Activated CD8-positive, alpha-beta memory T cell treated with anti-CD3 and anti-CD28 coated beads for 36 hours (primary cell): ENCODE measurements at regions not wholly inside any gene's neighbourhood (a gene's known extent, or its start where the extent isn't known, plus 50 kb on each side); places are given as distances from the start of the nearest gene placed in this dataset.
"Not testable (repeated sequence)": the region's sequence is repeated elsewhere in the genome, so short reads cannot be mapped to it uniquely, and the experiment has no call there.

Source experiments
- CTCF ChIA-PET: fragments of 350-600 bp; sonication (Branson Sonifier 250); formaldehyde crosslinking; loops from one replicate; lab custom pipeline; 2021; ENCODE audit warnings: antibody characterized with exemption; lab: Charles Lee
- POLR2A ChIA-PET: fragments of 350-600 bp; sonication (Branson Sonifier 250); formaldehyde crosslinking; loops from one replicate; lab custom pipeline; 2021; ENCODE audit warnings: antibody characterized with exemption; lab: Charles Lee

- ChIA-PET POLR2A (no interaction called here), CTCF (interaction anchor here (0.6 to 2.6 kb wide), 8 partner anchors 19 to 612 kb away, joined by 3 to 10 read pairs (median 4); no protein-coding TSS in a partner anchor)
Measured at GRCh38 chr14:106564058-106564643, 1037.8 kb downstream of the TMEM121 start.

- ChIA-PET POLR2A (no interaction called here), CTCF (interaction anchor here (1.4 kb wide), 1 partner anchor 8 kb away, joined by 3 read pairs; no protein-coding TSS in a partner anchor)
Measured at GRCh38 chr14:106578481-106578880, 1052.1 kb downstream of the TMEM121 start.

- CTCF ChIA-PET = no interaction called here
- POLR2A ChIA-PET = no interaction called here
Measured at GRCh38 chr14:106579084-106579483, 1052.7 kb downstream of the TMEM121 start.

- CTCF ChIA-PET = interaction anchor here (0.5 to 1.3 kb wide), 4 partner anchors 16 to 168 kb away, joined by 3 to 6 read pairs (median 4); no protein-coding TSS in a partner anchor
- POLR2A ChIA-PET = no interaction called here
Measured at GRCh38 chr14:106585692-106586091, 1059.3 kb downstream of the TMEM121 start.

GRCh38 chr14:106586098-106586704 is 1059.8 kb downstream of the TMEM121 start:
- CTCF ChIA-PET = interaction anchor here (0.7 to 1.3 kb wide), 4 partner anchors 8 to 169 kb away, joined by 3 to 4 read pairs (median 3); no protein-coding TSS in a partner anchor
- POLR2A ChIA-PET = no interaction called here

GRCh38 chr14:106591539-106591938 is 1065.2 kb downstream of the TMEM121 start:
- CTCF ChIA-PET, POLR2A ChIA-PET: not testable (repeated sequence)

GRCh38 chr14:106592115-106592852 is 1065.9 kb downstream of the TMEM121 start:
- POLR2A ChIA-PET = not testable (repeated sequence)
- CTCF ChIA-PET = interaction anchor here (1.4 kb wide), 1 partner anchor 14 kb away, joined by 4 read pairs; no protein-coding TSS in a partner anchor

- ChIA-PET CTCF (interaction anchor here (1.4 kb wide), 1 partner anchor 19 kb away, joined by 7 read pairs; no protein-coding TSS in a partner anchor), POLR2A (no interaction called here)
Measured at GRCh38 chr14:106599209-106599608, 1072.8 kb downstream of the TMEM121 start.

- CTCF ChIA-PET = interaction anchor here (0.7 to 3.3 kb wide), 5 partner anchors 8 to 31 kb away, joined by 3 to 18 read pairs (median 3); no protein-coding TSS in a partner anchor
Measured at GRCh38 chr14:106605548-106606448, 1079.4 kb downstream of the TMEM121 start.

GRCh38 chr14:106606936-106607335 is 1080.6 kb downstream of the TMEM121 start:
- CTCF ChIA-PET = interaction anchor here (1.3 to 3.3 kb wide), 2 partner anchors 11 to 14 kb away, joined by 4 to 18 read pairs; no protein-coding TSS in a partner anchor
- POLR2A ChIA-PET = no interaction called here

More at GRCh38 chr14:106605548-106606448, 1079.4 kb downstream of the TMEM121 start:
- POLR2A ChIA-PET = no interaction called here

- ChIA-PET CTCF (interaction anchor here (2.0 kb wide), 1 partner anchor 8 kb away, joined by 6 read pairs; no protein-coding TSS in a partner anchor), POLR2A (no interaction called here)
Measured at GRCh38 chr14:106610691-106611090, 1084.3 kb downstream of the TMEM121 start.

- ChIA-PET POLR2A (no interaction called here), CTCF (interaction anchor here (1.6 kb wide), 1 partner anchor 53 kb away, joined by 3 read pairs; no protein-coding TSS in a partner anchor)
Measured at GRCh38 chr14:106613256-106613655, 1086.9 kb downstream of the TMEM121 start.

GRCh38 chr14:106618471-106618951 is 1092.1 kb downstream of the TMEM121 start:
- CTCF ChIA-PET = interaction anchor here (0.6 to 1.8 kb wide), 16 partner anchors 8 to 202 kb away, joined by 3 to 18 read pairs (median 4); no protein-coding TSS in a partner anchor
- POLR2A ChIA-PET = not testable (repeated sequence)

GRCh38 chr14:106619606-106620005 is 1093.2 kb downstream of the TMEM121 start:
- ChIA-PET POLR2A (no interaction called here), CTCF (interaction anchor here (1.0 kb wide), 1 partner anchor 29 kb away, joined by 3 read pairs; no protein-coding TSS in a partner anchor)

GRCh38 chr14:106620368-106620767 is 1094.0 kb downstream of the TMEM121 start:
- ChIA-PET POLR2A (no interaction called here), CTCF (interaction anchor here (1.0 kb wide), 2 partner anchors 28 to 43 kb away, joined by 3 read pairs; no protein-coding TSS in a partner anchor)

- CTCF ChIA-PET = no interaction called here
- POLR2A ChIA-PET = no interaction called here
Measured at GRCh38 chr14:106622200-106622745, 1095.9 kb downstream of the TMEM121 start.

- CTCF ChIA-PET = no interaction called here
Measured at GRCh38 chr14:106625186-106625585, 1098.8 kb downstream of the TMEM121 start.

GRCh38 chr14:106626469-106626868 is 1100.1 kb downstream of the TMEM121 start:
- CTCF ChIA-PET = interaction anchor here (1.0 to 1.6 kb wide), 3 partner anchors 8 to 15 kb away, joined by 3 to 10 read pairs (median 4); no protein-coding TSS in a partner anchor
- POLR2A ChIA-PET = not testable (repeated sequence)

More at GRCh38 chr14:106625186-106625585, 1098.8 kb downstream of the TMEM121 start:
- POLR2A ChIA-PET = no interaction called here
